ENCODE measurements at regions not wholly inside any gene's neighbourhood (a gene's known extent, or its start where the extent isn't known, plus 50 kb on each side); places are given as distances from the start of the nearest gene placed in this dataset.

GRCh38 chr12:127041985-127042625 is 1224.9 kb upstream of the TMEM132C start:
- H3K9me3 ChIP-seq = no peaks in the 10 kb centered on the region
- intact Hi-C loops (cut with DNase I) = no loop called here
- H3K4me3 ChIP-seq = no peak overlapping the region
- 88 to 94% (median 93%) methylated on average over 3 of the region's 3 CpGs for WGBS, 4 donors
- no peak overlapping the region for H3K27ac ChIP-seq
- H3K36me3 ChIP-seq = no peaks in the 10 kb centered on the region
- no peak for DNase-seq
- no peaks in the 10 kb centered on the region for H3K4me1 ChIP-seq
- no peak for ATAC-seq
- TF ChIP-seq POLR2A (IDR thresholded peaks at IDR 0.05) = no peak
- TF ChIP-seq, protein P1, sequence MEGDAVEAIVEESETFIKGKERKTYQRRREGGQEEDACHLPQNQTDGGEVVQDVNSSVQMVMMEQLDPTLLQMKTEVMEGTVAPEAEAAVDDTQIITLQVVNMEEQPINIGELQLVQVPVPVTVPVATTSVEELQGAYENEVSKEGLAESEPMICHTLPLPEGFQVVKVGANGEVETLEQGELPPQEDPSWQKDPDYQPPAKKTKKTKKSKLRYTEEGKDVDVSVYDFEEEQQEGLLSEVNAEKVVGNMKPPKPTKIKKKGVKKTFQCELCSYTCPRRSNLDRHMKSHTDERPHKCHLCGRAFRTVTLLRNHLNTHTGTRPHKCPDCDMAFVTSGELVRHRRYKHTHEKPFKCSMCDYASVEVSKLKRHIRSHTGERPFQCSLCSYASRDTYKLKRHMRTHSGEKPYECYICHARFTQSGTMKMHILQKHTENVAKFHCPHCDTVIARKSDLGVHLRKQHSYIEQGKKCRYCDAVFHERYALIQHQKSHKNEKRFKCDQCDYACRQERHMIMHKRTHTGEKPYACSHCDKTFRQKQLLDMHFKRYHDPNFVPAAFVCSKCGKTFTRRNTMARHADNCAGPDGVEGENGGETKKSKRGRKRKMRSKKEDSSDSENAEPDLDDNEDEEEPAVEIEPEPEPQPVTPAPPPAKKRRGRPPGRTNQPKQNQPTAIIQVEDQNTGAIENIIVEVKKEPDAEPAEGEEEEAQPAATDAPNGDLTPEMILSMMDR (IDR thresholded peaks at IDR 0.05) = no peak
- peaks cover 0 to 5% (median 0%) of the 10 kb centered on the region in 9 donors for H3K27me3 ChIP-seq

DNA sequence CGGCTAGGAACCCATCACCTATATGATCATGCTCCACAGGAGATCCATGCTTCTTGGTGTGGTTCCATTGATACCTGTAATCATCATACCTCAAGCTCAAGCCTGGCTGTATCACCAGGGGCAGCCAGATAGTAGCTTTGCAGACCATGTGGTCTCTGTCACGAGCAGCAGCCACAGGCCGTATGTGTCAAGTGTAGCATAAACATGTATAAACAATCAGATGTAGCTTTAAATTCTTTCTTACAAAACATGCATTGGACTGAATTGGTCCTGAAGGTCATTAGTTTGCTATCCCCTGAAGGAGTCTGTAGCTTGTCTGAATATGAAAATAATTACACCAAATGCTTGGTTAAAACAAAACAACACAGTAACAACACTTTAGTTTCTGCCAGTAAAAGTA is 1223.2 kb upstream of the TMEM132C start:
- H3K4me3 ChIP-seq = no peak overlapping the region
- no peaks in the 10 kb centered on the region for H3K4me1 ChIP-seq
- ATAC-seq = no peak
- H3K9me3 ChIP-seq = peaks cover 0 to 3% (median 0%) of the 10 kb centered on the region in 12 donors
- intact Hi-C loops (cut with DNase I) = no loop called here
- no peak overlapping the region for H3K27ac ChIP-seq
- DNase-seq = no peak
- peaks cover 0 to 5% (median 0%) of the 10 kb centered on the region in 9 donors for H3K27me3 ChIP-seq
- WGBS, 4 donors = 74 to 79% (median 75%) methylated on average over 3 of the region's 3 CpGs
- H3K36me3 ChIP-seq = no peaks in the 10 kb centered on the region
- no peak for TF ChIP-seq POLR2A (IDR thresholded peaks at IDR 0.05)
- TF ChIP-seq, protein P1 (IDR thresholded peaks at IDR 0.05) = no peak

DNA sequence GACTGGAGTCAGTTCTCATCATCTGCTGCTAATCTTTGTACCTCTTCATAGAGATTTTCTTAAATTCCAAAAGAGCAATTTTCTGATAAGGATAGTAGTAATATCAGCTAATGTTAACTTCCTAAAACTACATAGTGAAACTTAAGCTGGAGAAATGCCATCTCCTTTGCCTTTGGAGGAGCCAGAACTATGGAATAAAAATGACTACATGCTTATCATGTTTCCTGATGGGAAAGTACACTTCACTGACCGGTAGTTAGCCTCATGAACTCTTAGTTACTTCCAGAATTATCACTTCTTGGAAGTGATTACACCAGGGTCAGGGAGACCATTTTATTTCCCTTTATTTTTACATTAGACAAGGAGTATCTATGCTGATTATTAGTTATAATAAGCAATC is 1222.1 kb upstream of the TMEM132C start:
- TF ChIP-seq POLR2A (IDR thresholded peaks at IDR 0.05) = no peak
- TF ChIP-seq, protein P1 (IDR thresholded peaks at IDR 0.05) = no peak
- H3K27me3 ChIP-seq = peaks cover 0 to 5% (median 0%) of the 10 kb centered on the region in 9 donors
- H3K4me3 ChIP-seq = no peak overlapping the region
- no peaks in the 10 kb centered on the region for H3K36me3 ChIP-seq
- DNase-seq (no peak), ATAC-seq (no peak)
- H3K27ac ChIP-seq = no peak overlapping the region
- intact Hi-C loops (cut with DNase I) = no loop called here
- peaks cover 0 to 3% (median 0%) of the 10 kb centered on the region in 12 donors for H3K9me3 ChIP-seq
- H3K4me1 ChIP-seq = no peaks in the 10 kb centered on the region
- 17 to 24% (median 21%) methylated on average over 1 of the region's 1 CpG for WGBS, 4 donors

DNA sequence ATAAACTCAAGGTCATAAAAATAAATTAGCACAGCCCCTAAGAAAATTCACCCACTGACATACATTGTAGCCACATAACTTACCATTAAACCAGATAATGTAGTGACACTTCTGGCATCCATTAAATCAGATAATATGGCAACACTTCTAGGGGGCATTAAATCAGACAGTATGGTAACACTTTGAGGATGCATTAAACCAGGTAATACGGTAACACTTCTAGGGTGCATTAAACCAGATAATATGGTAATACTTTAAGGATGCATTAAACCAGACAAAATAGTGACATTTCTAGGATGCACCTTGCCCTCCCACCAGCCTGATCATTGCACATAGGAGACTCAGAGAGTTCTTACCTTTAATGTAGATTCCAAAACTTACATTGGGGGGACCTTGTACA is 1220.5 kb upstream of the TMEM132C start:
- peaks cover 0 to 5% (median 0%) of the 10 kb centered on the region in 9 donors for H3K27me3 ChIP-seq
- intact Hi-C loops (cut with DNase I) = no loop called here
- peaks cover 0 to 3% (median 0%) of the 10 kb centered on the region in 12 donors for H3K9me3 ChIP-seq
- no peak overlapping the region for H3K4me3 ChIP-seq
- H3K4me1 ChIP-seq = no peaks in the 10 kb centered on the region
- H3K27ac ChIP-seq = no peak overlapping the region
- H3K36me3 ChIP-seq = no peaks in the 10 kb centered on the region
- DNase-seq (no peak), ATAC-seq (no peak)
- TF ChIP-seq, protein P1 (IDR thresholded peaks at IDR 0.05) = no peak
- no peak for TF ChIP-seq POLR2A (IDR thresholded peaks at IDR 0.05)
- 75 to 92% (median 84%) methylated on average over 1 of the region's 1 CpG for WGBS, 4 donors

Measured in heart left ventricle (tissue), 16 donors.